HepG2 (cell line): ENCODE measurements at regions not wholly inside any gene's neighbourhood (a gene's known extent, or its start where the extent isn't known, plus 50 kb on each side); places are given as distances from the start of the nearest gene placed in this dataset.
"Not testable (repeated sequence)": the region's sequence is repeated elsewhere in the genome, so short reads cannot be mapped to it uniquely, and the experiment has no call there.

ENCODE experiments used
- ATAC-seq: fragments of 200-7000 bp; cut with Tn5 transposase; 3 replicates; pipeline ENCODE4 v1.9.1; 2020; ENCODE audit warnings: mild to moderate bottlenecking, moderate library complexity
- BruUV-seq: library from RNA; stranded (reverse); fragments of 400-500 nt; replicated peaks from 2 replicates; lab custom pipeline; 2021; lab: Mats Ljungman, UMichigan
- CTCF ChIA-PET: fragments of 300-600 bp; formaldehyde crosslinking; extraction: SDS; loops from one replicate; lab custom pipeline; 2021; ENCODE audit warnings: low total read pairs, inconsistent platforms, low intra/inter-chr PET ratio; lab: Yijun Ruan, JAX
- POLR2A ChIA-PET: fragments of 350-600 bp; sonication (Branson Sonifier 250); formaldehyde crosslinking; loops from one replicate; lab custom pipeline; 2020; ENCODE audit warnings: antibody characterized with exemption, inconsistent platforms; lab: Yijun Ruan, JAX
- DNase-seq: peaks from one replicate; pipeline ENCODE4 v3.0.0-alpha.2; 2015; ENCODE audit warnings: low spot score
- FAIRE-seq: peaks from 3 replicates; lab custom pipeline; 2011; peaks lifted over from hg19 to GRCh38; lab: Jason Lieb, UNC
- H2AFZ ChIP-seq: one replicate; pipeline ENCODE4 v1.6.1; 2011; ENCODE audit warnings: low read length, inconsistent platforms
- H3K27ac ChIP-seq: fragments of 300-600 bp; 3 replicates; pipeline ENCODE4 v1.8.0; 2011; ENCODE audit warnings: mixed run types, mild to moderate bottlenecking, mixed read lengths, low read length, inconsistent platforms; ENCODE audit not compliant: insufficient read depth; ENCODE audit errors: extremely low read length
- H3K27me3 ChIP-seq, 2 experiments: fragments of 200-600 bp in 1 of 2; 2 replicates in 1 of 2; 3 replicates in 1 of 2; pipeline versions ENCODE4 v1.6.0 to v1.8.0; 2011; ENCODE audit warnings: low read length in 2 of 2, mild to moderate bottlenecking in 2 of 2, moderate library complexity in 2 of 2, inconsistent platforms in 1 of 2; ENCODE audit not compliant: insufficient read depth in 2 of 2, control insufficient read depth in 1 of 2
- H3K36me3 ChIP-seq, 2 experiments: fragments of 200-600 bp in 1 of 2; replicated peaks in 1 of 2; 2 replicates in 1 of 2; 3 replicates in 1 of 2; pipeline versions ENCODE4 v1.5.1 to v1.8.0; 2011; ENCODE audit warnings: low read length in 2 of 2, inconsistent platforms in 1 of 2; ENCODE audit not compliant: insufficient read depth in 2 of 2, control insufficient read depth in 1 of 2
- H3K4me1 ChIP-seq: 2 replicates; pipeline ENCODE4 v1.5.1; 2012; ENCODE audit warnings: low read length, inconsistent platforms; ENCODE audit not compliant: insufficient read depth
- H3K4me2 ChIP-seq: 2 replicates; pipeline ENCODE4 v1.6.0; 2011; ENCODE audit warnings: low read depth, low read length, inconsistent platforms
- H3K4me3 ChIP-seq, 3 experiments: fragments of 200-600 bp in 1 of 3; sonication (generic), shearing (Covaris generic) in 1 of 3; replicated peaks in 1 of 3; 2 replicates each; pipeline ENCODE4 v1.5.1; 2011 to 2016; ENCODE audit warnings: low read length in 3 of 3, inconsistent platforms in 2 of 3, low read depth in 2 of 3, mild to moderate bottlenecking in 2 of 3, control low read depth in 1 of 3, mixed read lengths in 1 of 3; ENCODE audit not compliant: insufficient read depth in 1 of 3
- H3K79me2 ChIP-seq: one replicate; pipeline ENCODE4 v1.6.1; 2011; ENCODE audit warnings: low read length, inconsistent platforms; ENCODE audit not compliant: insufficient read depth
- H3K9ac ChIP-seq: 2 replicates; pipeline ENCODE4 v1.6.0; 2011; ENCODE audit warnings: mild to moderate bottlenecking, low read depth, low read length, inconsistent platforms; ENCODE audit not compliant: insufficient read depth
- H3K9me3 ChIP-seq: 2 replicates; pipeline ENCODE4 v1.5.1; 2012; ENCODE audit warnings: mild to moderate bottlenecking, low read length
- H4K20me1 ChIP-seq: 2 replicates; pipeline ENCODE4 v1.6.0; 2011; ENCODE audit warnings: inconsistent platforms, mild to moderate bottlenecking, low read length, moderate library complexity; ENCODE audit not compliant: insufficient read depth
- EHMT2 ChIP-seq: fragments of 200-600 bp; sonication (generic); IDR thresholded peaks from 2 replicates; pipeline ENCODE4 v1.7.0; 2017; ENCODE audit warnings: antibody characterized with exemption, low read depth, low read length, borderline replicate concordance
- ELF1 ChIP-seq: sonication (generic); formaldehyde crosslinking; IDR thresholded peaks from 2 replicates; pipeline ENCODE4 v1.4.0; 2020; ENCODE audit warnings: missing genetic modification reagents
- ZBTB1 ChIP-seq: sonication (generic); formaldehyde crosslinking; IDR thresholded peaks from 2 replicates; pipeline ENCODE4 v1.4.0; 2020; ENCODE audit warnings: missing genetic modification reagents, borderline replicate concordance
- WGBS: methylation state at CpG from one replicate; pipeline ENCODE4 v1.1.6; 2017; ENCODE audit warnings: low lambda C conversion rate; 5-methylcytosine and 5-hydroxymethylcytosine counted together
- in situ Hi-C: cut with HindIII; loops from 2 replicates; pipeline ENCODE4 v1.10.0; 2017; ENCODE audit warnings: low pct_unique_long_range_greater_than_20kb; ENCODE audit not compliant: extremely low pct_ligation_motif_present
- intact Hi-C: fragments of 100-400 bp; cut with micrococcal nuclease; formaldehyde crosslinking; loops from one replicate; pipeline ENCODE4 v1.10.0; 2022; ENCODE audit not compliant: unreplicated experiment

DNA sequence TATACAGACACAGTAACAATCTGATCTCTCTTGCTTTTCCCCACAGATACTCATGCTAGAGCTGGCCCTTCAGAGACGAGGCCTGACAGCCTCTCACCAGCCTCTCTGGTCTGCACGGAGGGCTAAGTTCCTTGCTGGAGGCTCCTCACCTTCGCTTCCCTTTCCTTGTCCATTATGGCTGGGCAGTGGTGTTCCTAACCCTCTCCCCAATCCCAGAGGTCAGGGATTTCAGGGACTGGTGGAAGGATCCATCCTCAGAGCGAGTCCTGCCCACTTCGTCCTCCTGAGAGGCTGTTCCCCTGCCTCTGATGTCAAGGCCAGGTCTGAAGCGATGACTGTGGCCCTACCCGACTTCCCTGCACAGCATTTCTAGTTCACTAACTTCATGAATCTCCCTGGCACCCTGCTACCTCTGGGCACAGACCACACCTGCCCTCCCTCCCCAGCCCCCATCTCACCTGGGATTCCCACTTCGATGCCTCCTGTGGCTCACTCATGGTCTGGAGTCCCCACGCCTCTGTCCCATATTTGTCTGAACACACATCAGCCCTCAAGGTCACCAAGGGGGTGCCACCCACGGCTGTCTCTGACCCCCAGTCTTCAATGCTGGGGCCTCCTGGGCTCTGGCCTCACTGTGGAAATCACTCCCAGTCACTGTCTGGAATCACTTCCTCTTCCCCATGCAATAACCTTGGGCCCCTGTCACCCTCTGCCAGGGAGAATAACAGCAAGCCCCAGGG is 124.9 kb upstream of the PRR20G start:
- no peak overlapping the region for H3K4me3 ChIP-seq
- peaks cover 6 to 42% of the 10 kb centered on the region in 2 experiments; a peak in 4 of 5 replicates for H3K27me3 ChIP-seq
- FAIRE-seq (no peak), ATAC-seq (no peak), DNase-seq (no peak)
- intact Hi-C loops (no loop called here), in situ Hi-C loops (no loop called here)
- no peak overlapping the region for H3K9ac ChIP-seq
- H3K9me3 ChIP-seq, result no peaks in the 10 kb centered on the region
- TF ChIP-seq ZBTB1 (CRISPR knock-in tag) (no peak), ELF1 (no peak), EHMT2 (no peak)
- TF ChIP-seq, all 625 proteins: peak for 0
- no peak overlapping the region for H3K27ac ChIP-seq
- no peaks in the 10 kb centered on the region for H3K79me2 ChIP-seq
- H2AFZ ChIP-seq, result no peak overlapping the region
- H3K4me2 ChIP-seq, result no peak overlapping the region
- 13% methylated on average over 10 of the region's 10 CpGs for WGBS
- ChIA-PET POLR2A (no interaction called here), CTCF (no interaction called here)
- H3K36me3 ChIP-seq, result no peaks in the 10 kb centered on the region
- H4K20me1 ChIP-seq, result no peaks in the 10 kb centered on the region
- no peaks in the 10 kb centered on the region for H3K4me1 ChIP-seq
- no TSS peak for BruUV-seq

DNA sequence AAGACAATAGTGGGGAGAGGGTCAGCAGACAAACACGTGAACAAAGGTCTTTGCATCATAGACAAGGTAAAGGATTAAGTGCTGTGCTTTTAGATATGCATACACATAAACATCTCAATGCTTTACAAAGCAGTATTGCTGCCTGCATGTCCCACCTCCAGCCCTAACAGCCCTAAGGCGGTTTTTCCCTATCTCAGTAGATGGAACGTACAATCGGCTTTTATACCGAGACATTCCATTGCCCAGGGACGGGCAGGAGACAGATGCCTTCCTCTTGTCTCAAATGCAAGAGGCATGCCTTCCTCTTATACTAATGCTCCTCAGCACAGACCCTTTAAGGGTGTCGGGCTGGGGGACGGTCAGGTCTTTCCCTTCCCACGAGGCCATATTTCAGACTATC is 124.0 kb upstream of the PRR20G start:
- in situ Hi-C loops, H3K9ac ChIP-seq, POLR2A ChIA-PET, H3K36me3 ChIP-seq, H2AFZ ChIP-seq, FAIRE-seq, H3K79me2 ChIP-seq, H3K4me2 ChIP-seq, H3K4me1 ChIP-seq, intact Hi-C loops, H4K20me1 ChIP-seq, DNase-seq, H3K27ac ChIP-seq, H3K4me3 ChIP-seq, CTCF ChIA-PET, H3K9me3 ChIP-seq, BruUV-seq, ATAC-seq: not testable (repeated sequence)
- H3K27me3 ChIP-seq, result peaks cover 6 to 43% of the 10 kb centered on the region in 2 experiments; a peak in 4 of 5 replicates
- no CpG with 5 or more reads among the region's 9 CpGs for WGBS
